NB4 (cell line): ENCODE measurements at regions not wholly inside any gene's neighbourhood (a gene's known extent, or its start where the extent isn't known, plus 50 kb on each side); places are given as distances from the start of the nearest gene placed in this dataset.

Source experiments
- CTCF ChIP-seq: IDR thresholded peaks from one replicate; pipeline ENCODE4 v1.5.1; 2012; ENCODE audit warnings: low read depth, low read length
- POLR2A ChIP-seq: IDR thresholded peaks from 2 replicates; pipeline ENCODE4 v1.6.1; 2011; ENCODE audit warnings: mild to moderate bottlenecking; ENCODE audit not compliant: insufficient read length; ENCODE audit errors: extremely low read depth

GRCh38 chr7:27409776-27410175 is 167.2 kb downstream of the EVX1 start:
- TF ChIP-seq CTCF (no peak), POLR2A (no peak)
